ENCODE measurements at regions not wholly inside any gene's neighbourhood (a gene's known extent, or its start where the extent isn't known, plus 50 kb on each side); places are given as distances from the start of the nearest gene placed in this dataset.

GRCh38 chr4:169934794-169935429, 91.3 kb downstream of the MFAP3L start:
- intact Hi-C loops (cut with micrococcal nuclease; ENCODE audit: unreplicated experiment): no loop called here
- no peaks in the 10 kb centered on the region for H3K9me3 ChIP-seq (replicated peaks; ENCODE audit: control insufficient read depth, insufficient read depth, low read length)
- H4K20me1 ChIP-seq (ENCODE audit: control insufficient read depth, insufficient read depth): no peaks in the 10 kb centered on the region
- H2AFZ ChIP-seq (ENCODE audit: control insufficient read depth, low read depth, low read length): no peak overlapping the region
- SMC1A ChIA-PET (ENCODE audit: uncharacterized antibody, unreplicated experiment): no interaction called here
- no peak overlapping the region for H3K4me2 ChIP-seq (ENCODE audit: control insufficient read depth, insufficient read depth)
- no peaks in the 10 kb centered on the region for H3K79me2 ChIP-seq (ENCODE audit: control insufficient read depth, insufficient read depth, low read length)
- no TSS peak for BruUV-seq (replicated peaks)
- no peaks in the 10 kb centered on the region for H3K27me3 ChIP-seq (replicated peaks in 1 of 2; ENCODE audit: control insufficient read depth in 2 of 2, insufficient read depth in 2 of 2, low read length in 1 of 2)
- POLR2A ChIA-PET: no interaction called here
- CTCF ChIA-PET: interaction anchor here (2.1 kb wide), 1 partner anchor 124 kb away, joined by 4 read pairs; no protein-coding TSS in a partner anchor
- 5% methylated on average over 5 of the region's 5 CpGs for WGBS (ENCODE audit: insufficient coverage, insufficient replicate concordance, low lambda C conversion rate, missing lambda C conversion rate)
- no peak for FAIRE-seq
- H3K9ac ChIP-seq (ENCODE audit: control insufficient read depth, insufficient read depth, low read length): no peak overlapping the region
- TF ChIP-seq ZNF622 (IDR thresholded peaks at IDR 0.05) (no peak), ASH2L (IDR thresholded peaks at IDR 0.05; ENCODE audit: borderline replicate concordance, low read depth) (no peak), ZZZ3 (IDR thresholded peaks at IDR 0.05; ENCODE audit: control insufficient read depth, insufficient read length, low read depth) (no peak), SMAD5 (IDR thresholded peaks at IDR 0.05; ENCODE audit: low read depth) (no peak), HDAC6 (IDR thresholded peaks at IDR 0.05; ENCODE audit: unreplicated experiment) (no peak), ZNF217 (IDR thresholded peaks at IDR 0.05) (no peak), ZSCAN29 (IDR thresholded peaks at IDR 0.05) (no peak), RUNX3 (IDR thresholded peaks at IDR 0.05; ENCODE audit: low read length) (no peak)
- TF ChIP-seq, protein P1, sequence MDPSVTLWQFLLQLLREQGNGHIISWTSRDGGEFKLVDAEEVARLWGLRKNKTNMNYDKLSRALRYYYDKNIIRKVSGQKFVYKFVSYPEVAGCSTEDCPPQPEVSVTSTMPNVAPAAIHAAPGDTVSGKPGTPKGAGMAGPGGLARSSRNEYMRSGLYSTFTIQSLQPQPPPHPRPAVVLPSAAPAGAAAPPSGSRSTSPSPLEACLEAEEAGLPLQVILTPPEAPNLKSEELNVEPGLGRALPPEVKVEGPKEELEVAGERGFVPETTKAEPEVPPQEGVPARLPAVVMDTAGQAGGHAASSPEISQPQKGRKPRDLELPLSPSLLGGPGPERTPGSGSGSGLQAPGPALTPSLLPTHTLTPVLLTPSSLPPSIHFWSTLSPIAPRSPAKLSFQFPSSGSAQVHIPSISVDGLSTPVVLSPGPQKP (IDR thresholded peaks at IDR 0.05; ENCODE audit: low read depth, low read length): no peak
- H3K27ac ChIP-seq (ENCODE audit: control insufficient read depth, insufficient read depth): no peak overlapping the region
- RAD21 ChIA-PET (ENCODE audit: unreplicated experiment): no interaction called here
- H3K4me3 ChIP-seq: no peak overlapping the region
- no peak for DNase-seq (ENCODE audit: low read depth, low spot score)
- no peaks in the 10 kb centered on the region for H3K36me3 ChIP-seq (ENCODE audit: control insufficient read depth in 2 of 2, insufficient read depth in 2 of 2, low read length in 1 of 2)
- in situ Hi-C loops (cut with MboI): no loop called here
- no peaks in the 10 kb centered on the region for H3K4me1 ChIP-seq (ENCODE audit: control insufficient read depth, insufficient read depth, low read length)
- no peak for ATAC-seq

All from GM12878 (cell line).